Neuronal stem cell (in vitro differentiated cells): ENCODE measurements at regions not wholly inside any gene's neighbourhood (a gene's known extent, or its start where the extent isn't known, plus 50 kb on each side); places are given as distances from the start of the nearest gene placed in this dataset.

Experiments used
- DNase-seq: peaks from one replicate; pipeline ENCODE4 v3.0.0-alpha.2; 2013; ENCODE audit warnings: low spot score
- H2AFZ ChIP-seq: one replicate; pipeline ENCODE4 v1.6.1; 2013; ENCODE audit warnings: mild to moderate bottlenecking, low read length, inconsistent platforms
- H2AK5ac ChIP-seq: 2 replicates; pipeline ENCODE4 v1.6.1; 2013; ENCODE audit warnings: low read depth, mild to moderate bottlenecking, inconsistent platforms, low read length, moderate library complexity, mixed read lengths
- H2BK120ac ChIP-seq: 2 replicates; pipeline ENCODE4 v1.6.1; 2013; ENCODE audit warnings: low read depth, mild to moderate bottlenecking, inconsistent platforms, low read length, moderate library complexity, mixed read lengths
- H2BK12ac ChIP-seq: one replicate; pipeline ENCODE4 v1.6.1; 2013; ENCODE audit warnings: low read length, inconsistent platforms
- H2BK15ac ChIP-seq: 2 replicates; pipeline ENCODE4 v1.6.1; 2013; ENCODE audit warnings: mild to moderate bottlenecking, low read length, inconsistent platforms, mixed read lengths
- H2BK5ac ChIP-seq: one replicate; pipeline ENCODE4 v1.6.1; 2013; ENCODE audit warnings: inconsistent platforms, mild to moderate bottlenecking, low read length, moderate library complexity
- H3K14ac ChIP-seq: one replicate; pipeline ENCODE4 v1.6.1; 2013; ENCODE audit warnings: low read length, inconsistent platforms
- H3K18ac ChIP-seq: 2 replicates; pipeline ENCODE4 v1.6.1; 2013; ENCODE audit warnings: low read length, inconsistent platforms
- H3K23ac ChIP-seq: 2 replicates; pipeline ENCODE4 v1.6.1; 2013; ENCODE audit warnings: low read depth, mild to moderate bottlenecking, mixed read lengths, low read length, inconsistent platforms; ENCODE audit not compliant: poor library complexity
- H3K27ac ChIP-seq: replicated peaks from 3 replicates; pipeline ENCODE4 v1.5.1; 2013; ENCODE audit warnings: low read length, inconsistent platforms
- H3K27me3 ChIP-seq, 3 experiments: 2 replicates each; pipeline ENCODE4 v1.6.1; 2013; ENCODE audit warnings: low read length in 3 of 3, mild to moderate bottlenecking in 2 of 3, inconsistent platforms in 1 of 3, low read depth in 1 of 3, mixed read lengths in 1 of 3, moderate library complexity in 1 of 3; ENCODE audit not compliant: control insufficient read depth in 3 of 3, insufficient read depth in 3 of 3
- H3K36me3 ChIP-seq, 2 donors: replicated peaks in 1 of 2; 2 replicates each; pipeline ENCODE4 v1.6.1; 2013; ENCODE audit warnings: low read length in 2 of 2; ENCODE audit not compliant: control insufficient read depth in 2 of 2, insufficient read depth in 2 of 2
- H3K4ac ChIP-seq: 2 replicates; pipeline ENCODE4 v1.6.1; 2013; ENCODE audit warnings: inconsistent platforms, mild to moderate bottlenecking, low read length, moderate library complexity
- H3K4me1 ChIP-seq, 2 donors: 1 replicate in 1 of 2; 2 replicates in 1 of 2; pipeline ENCODE4 v1.6.1; 2013; ENCODE audit warnings: low read length in 2 of 2, low read depth in 1 of 2; ENCODE audit not compliant: control insufficient read depth in 2 of 2, insufficient read depth in 1 of 2
- H3K4me2 ChIP-seq: one replicate; pipeline ENCODE4 v1.6.1; 2013; ENCODE audit warnings: mild to moderate bottlenecking, low read length, inconsistent platforms; ENCODE audit not compliant: insufficient read depth, poor library complexity, severe bottlenecking
- H3K4me3 ChIP-seq, 2 donors: 2 replicates each; pipeline ENCODE4 v1.5.1; 2013; ENCODE audit warnings: low read length in 2 of 2, mild to moderate bottlenecking in 2 of 2, inconsistent platforms in 1 of 2, moderate library complexity in 1 of 2
- H3K79me1 ChIP-seq: one replicate; pipeline ENCODE4 v1.6.1; 2013; ENCODE audit warnings: low read depth, mild to moderate bottlenecking, inconsistent platforms, low read length, moderate library complexity
- H3K9ac ChIP-seq: one replicate; pipeline ENCODE4 v1.6.1; 2013; ENCODE audit warnings: mild to moderate bottlenecking, low read depth, low read length, inconsistent platforms; ENCODE audit not compliant: poor library complexity
- H3K9me3 ChIP-seq, 2 donors: replicated peaks in 1 of 2; 2 replicates each; pipeline versions ENCODE3 to v1.6.1; 2013; ENCODE audit warnings: low read length in 2 of 2, mild to moderate bottlenecking in 2 of 2, inconsistent platforms in 1 of 2, low read depth in 1 of 2, mixed read lengths in 1 of 2, moderate library complexity in 1 of 2; ENCODE audit not compliant: control insufficient read depth in 2 of 2, insufficient read depth in 1 of 2
- H4K8ac ChIP-seq: one replicate; pipeline ENCODE4 v1.6.1; 2013; ENCODE audit warnings: low read depth, mild to moderate bottlenecking, inconsistent platforms, low read length, moderate library complexity
- H4K91ac ChIP-seq: one replicate; pipeline ENCODE4 v1.6.1; 2013; ENCODE audit warnings: low read length, low read depth, mild to moderate bottlenecking, inconsistent platforms; ENCODE audit not compliant: poor library complexity
- WGBS, 2 donors: extraction: QIAGEN DNeasy Blood & Tissue Kit; methylation state at CpG; one replicate each; pipeline ENCODE4 v1.1.7; 2013; ENCODE audit warnings: missing lambda C conversion rate in 2 of 2, mixed read lengths in 1 of 2; ENCODE audit not compliant: insufficient read length in 2 of 2, insufficient replicate concordance in 1 of 2; ENCODE audit errors: extremely low coverage in 2 of 2; 5-methylcytosine and 5-hydroxymethylcytosine counted together

- no peaks in the 10 kb centered on the region for H3K79me1 ChIP-seq
- no peak overlapping the region for H2AK5ac ChIP-seq
- H3K9me3 ChIP-seq = peaks cover 0 to 2% of the 10 kb centered on the region in 2 donors
- no peak overlapping the region for H2BK5ac ChIP-seq
- no peak overlapping the region for H2BK120ac ChIP-seq
- peaks cover 0 to 1% of the 10 kb centered on the region in 2 donors for H3K4me1 ChIP-seq
- no peak overlapping the region for H3K27ac ChIP-seq
- H2AFZ ChIP-seq = no peak overlapping the region
- no peak overlapping the region for H3K14ac ChIP-seq
- H3K4me3 ChIP-seq = no peak overlapping the region
- no peak overlapping the region for H4K91ac ChIP-seq
- peaks cover 0 to 2% (median 0%) of the 10 kb centered on the region in 3 experiments for H3K27me3 ChIP-seq
- DNase-seq = no peak
- H3K4ac ChIP-seq = no peak overlapping the region
- H3K36me3 ChIP-seq = no peaks in the 10 kb centered on the region
- no CpG with 5 or more reads among the region's 3 CpGs for WGBS, 2 donors
- no peak overlapping the region for H2BK15ac ChIP-seq
- H3K4me2 ChIP-seq = no peak overlapping the region
- no peak overlapping the region for H4K8ac ChIP-seq
- H3K9ac ChIP-seq = no peak overlapping the region
- H3K23ac ChIP-seq = no peak overlapping the region
- H3K18ac ChIP-seq = no peak overlapping the region
- H2BK12ac ChIP-seq = no peak overlapping the region
Measured at GRCh38 chr10:3528271-3528670, 256.7 kb downstream of the KLF6 start.

- Histone ChIP-seq H3K18ac (no peak overlapping the region), H3K4ac (no peak overlapping the region), H3K36me3 (no peaks in the 10 kb centered on the region), H3K79me1 (no peaks in the 10 kb centered on the region), H2AK5ac (no peak overlapping the region), H3K14ac (no peak overlapping the region), H2BK5ac (no peak overlapping the region), H4K91ac (no peak overlapping the region), H2BK15ac (no peak overlapping the region), H3K4me3 (no peak overlapping the region), H2AFZ (no peak overlapping the region), H3K9ac (no peak overlapping the region), H3K4me2 (no peak overlapping the region), H2BK120ac (no peak overlapping the region), H3K23ac (no peak overlapping the region), H4K8ac (no peak overlapping the region), H3K27me3 (peaks cover 0 to 2% (median 0%) of the 10 kb centered on the region in 3 experiments), H3K4me1 (peaks cover 0 to 1% of the 10 kb centered on the region in 2 donors), H2BK12ac (no peak overlapping the region), H3K9me3 (peaks cover 0 to 2% of the 10 kb centered on the region in 2 donors), H3K27ac (no peak overlapping the region)
- WGBS, 2 donors = no CpG with 5 or more reads among the region's 5 CpGs
- no peak for DNase-seq
Measured at GRCh38 chr10:3527869-3528268, 257.1 kb downstream of the KLF6 start.

- DNase-seq = no peak
- Histone ChIP-seq H3K4ac (no peak overlapping the region), H2AK5ac (no peak overlapping the region), H4K91ac (no peak overlapping the region), H2BK12ac (no peak overlapping the region), H2AFZ (no peak overlapping the region), H3K27ac (no peak overlapping the region), H3K23ac (no peak overlapping the region), H4K8ac (no peak overlapping the region), H3K18ac (no peak overlapping the region), H2BK120ac (no peak overlapping the region), H3K9ac (no peak overlapping the region), H2BK15ac (no peak overlapping the region), H2BK5ac (no peak overlapping the region), H3K4me3 (no peak overlapping the region), H3K36me3 (no peaks in the 10 kb centered on the region), H3K79me1 (no peaks in the 10 kb centered on the region), H3K4me2 (no peak overlapping the region), H3K4me1 (peaks cover 0 to 1% of the 10 kb centered on the region in 2 donors), H3K14ac (no peak overlapping the region), H3K27me3 (peaks cover 0 to 2% (median 0%) of the 10 kb centered on the region in 3 experiments), H3K9me3 (peaks cover 0 to 2% of the 10 kb centered on the region in 2 donors)
- no CpG with 5 or more reads among the region's 6 CpGs for WGBS, 2 donors
Measured at GRCh38 chr10:3526727-3527501, 258.1 kb downstream of the KLF6 start.

GRCh38 chr10:3525832-3526449 is 259.1 kb downstream of the KLF6 start:
- Histone ChIP-seq H3K9me3 (no peaks in the 10 kb centered on the region), H2BK5ac (no peak overlapping the region), H3K27me3 (no peaks in the 10 kb centered on the region), H2AFZ (peak overlapping the region; percentile 49), H3K4me3 (no peak overlapping the region), H3K4me1 (no peaks in the 10 kb centered on the region), H3K4me2 (no peak overlapping the region), H2BK15ac (no peak overlapping the region), H3K23ac (no peak overlapping the region), H2BK12ac (no peak overlapping the region), H3K18ac (no peak overlapping the region), H3K4ac (no peak overlapping the region), H4K8ac (no peak overlapping the region), H3K27ac (no peak overlapping the region), H2BK120ac (no peak overlapping the region), H3K79me1 (no peaks in the 10 kb centered on the region), H2AK5ac (no peak overlapping the region), H3K36me3 (no peaks in the 10 kb centered on the region), H3K14ac (no peak overlapping the region), H4K91ac (no peak overlapping the region), H3K9ac (no peak overlapping the region)
- no peak for DNase-seq
- WGBS, 2 donors = no CpG with 5 or more reads among the region's 11 CpGs
